ENCODE measurements at regions not wholly inside any gene's neighbourhood (a gene's known extent, or its start where the extent isn't known, plus 50 kb on each side); places are given as distances from the start of the nearest gene placed in this dataset.
A peak's percentile ranks its signal among the peaks of the same experiment; 100 is the strongest.

DNA sequence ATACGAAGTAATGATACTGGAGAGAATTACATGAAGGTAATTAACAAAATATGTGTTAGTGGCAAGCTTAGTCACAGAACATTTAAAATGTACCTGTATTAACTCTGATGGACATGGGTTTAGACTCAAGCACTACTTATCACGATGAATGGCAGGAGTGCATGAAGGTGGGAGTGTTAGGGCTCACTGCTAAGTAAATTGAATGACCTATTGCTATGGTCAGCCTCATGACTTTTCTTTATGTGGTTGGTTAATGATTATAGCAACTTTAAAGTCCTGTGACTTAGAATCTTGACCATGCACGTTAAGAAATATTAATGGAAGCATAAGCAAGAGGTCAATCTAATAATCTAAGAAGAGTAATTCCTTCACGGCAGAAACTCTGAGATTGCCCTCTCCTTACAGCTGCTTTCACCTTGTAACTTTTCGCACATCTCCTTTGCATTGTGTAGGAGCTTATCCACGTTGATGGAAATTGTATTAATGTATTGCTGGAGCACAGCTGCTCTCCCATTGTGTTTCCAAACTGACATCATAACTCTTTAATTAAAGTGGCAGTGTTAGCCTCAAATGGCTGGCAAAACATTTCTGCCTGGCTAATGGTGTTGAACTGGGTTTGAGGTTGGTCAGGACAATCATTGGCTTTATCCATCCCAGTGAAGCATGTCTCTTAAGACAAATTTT, 114.5 kb downstream of the RXFP2 start:
- peak; percentile 51 for DNase-seq

DNA sequence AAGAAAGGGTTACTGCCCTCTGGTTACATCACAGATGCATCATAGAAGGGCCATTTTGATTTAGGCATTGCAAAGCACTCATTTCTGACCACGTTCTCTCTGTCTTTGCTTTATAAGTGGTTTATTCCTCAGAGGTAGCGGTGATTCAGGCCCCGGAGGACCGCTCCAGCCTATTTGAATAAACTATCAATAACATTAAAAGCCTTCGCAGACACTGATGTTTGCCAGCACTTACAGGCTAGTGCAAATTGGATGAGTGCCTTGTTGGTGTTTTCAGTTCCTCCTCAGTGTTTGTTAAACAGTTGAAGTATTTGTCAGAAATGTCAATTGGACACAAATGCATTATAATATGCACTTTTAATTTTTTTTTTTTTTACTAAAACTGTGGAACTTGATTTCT, 120.2 kb downstream of the RXFP2 start:
- DNase-seq, result peak; percentile 66

DNA sequence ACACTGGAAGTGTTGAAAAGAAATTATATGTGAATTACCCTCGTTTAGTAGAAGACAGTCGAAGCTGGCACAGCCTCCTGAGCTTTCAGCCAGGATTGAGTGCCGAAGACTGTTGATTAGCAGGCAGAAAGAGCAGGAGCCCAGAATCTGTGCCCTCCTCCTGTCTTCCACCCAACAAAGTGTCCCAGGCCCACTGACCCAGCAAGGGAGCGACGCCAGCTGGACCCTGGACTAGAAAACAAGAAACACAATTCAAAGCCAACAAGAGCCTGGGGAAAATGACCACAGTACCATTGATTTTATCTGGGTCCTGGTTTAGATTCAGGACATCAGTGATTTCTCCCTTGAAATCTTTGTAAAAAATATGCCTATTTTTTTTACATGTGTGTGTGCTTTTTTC, 120.7 kb downstream of the RXFP2 start:
- no peak for DNase-seq

DNA sequence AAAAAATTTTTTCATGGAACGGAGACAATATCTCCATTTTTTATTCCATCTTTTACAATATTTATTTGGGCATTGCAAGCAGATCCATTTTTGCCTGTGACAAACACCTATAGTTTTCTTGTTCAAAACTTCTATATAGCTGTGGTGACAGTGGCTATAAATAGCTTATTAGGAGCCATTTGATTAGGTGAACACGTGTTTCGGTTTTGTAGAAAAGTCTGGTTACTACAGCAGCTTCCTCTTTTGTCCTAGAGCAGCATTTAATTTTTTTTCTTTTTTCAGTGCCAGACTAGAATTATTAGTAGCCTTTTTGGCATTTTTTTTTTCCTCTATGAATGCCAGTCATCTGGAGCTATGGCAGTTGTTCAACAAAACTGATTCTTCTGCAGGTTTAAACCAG, 123.5 kb downstream of the RXFP2 start:
- no peak for DNase-seq

DNA sequence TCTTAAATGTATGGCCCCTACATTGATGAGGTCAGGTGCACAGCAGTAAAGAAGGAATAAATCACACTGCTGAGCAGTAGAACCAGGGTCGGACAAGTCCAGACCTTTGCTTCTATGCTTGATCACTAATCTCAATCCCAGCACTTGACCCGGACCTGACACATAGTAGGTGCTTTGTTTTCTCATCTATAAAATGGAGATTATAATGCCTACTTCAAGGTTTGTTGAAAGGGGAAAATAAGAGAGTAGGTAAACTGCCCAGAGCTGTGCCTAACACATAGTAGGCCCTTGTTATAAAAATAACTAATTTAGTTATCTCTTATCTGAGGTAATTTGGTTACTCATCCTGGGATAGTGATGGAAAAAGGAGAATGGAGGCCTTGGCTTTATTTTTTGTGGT, 125.0 kb downstream of the RXFP2 start:
- DNase-seq, result no peak

DNA sequence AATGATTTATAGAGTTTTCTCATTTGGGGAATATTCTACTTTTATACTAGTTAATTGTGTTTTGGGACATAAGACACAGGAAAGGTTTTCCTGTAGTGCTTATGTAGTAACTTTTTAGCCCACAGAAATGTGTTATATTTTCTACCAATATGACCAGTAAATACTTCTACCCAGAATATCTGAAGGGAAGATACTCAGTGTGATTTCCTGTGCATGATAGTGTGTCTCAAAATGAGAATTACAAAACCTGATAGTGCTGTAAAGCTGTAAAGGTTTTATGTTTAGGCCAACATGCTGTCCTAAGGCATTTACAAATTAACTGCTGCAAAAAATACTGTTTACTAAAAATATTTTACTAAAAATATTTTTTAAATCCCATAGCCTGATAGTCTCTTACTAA, 126.8 kb downstream of the RXFP2 start:
- DNase-seq, result no peak

DNA sequence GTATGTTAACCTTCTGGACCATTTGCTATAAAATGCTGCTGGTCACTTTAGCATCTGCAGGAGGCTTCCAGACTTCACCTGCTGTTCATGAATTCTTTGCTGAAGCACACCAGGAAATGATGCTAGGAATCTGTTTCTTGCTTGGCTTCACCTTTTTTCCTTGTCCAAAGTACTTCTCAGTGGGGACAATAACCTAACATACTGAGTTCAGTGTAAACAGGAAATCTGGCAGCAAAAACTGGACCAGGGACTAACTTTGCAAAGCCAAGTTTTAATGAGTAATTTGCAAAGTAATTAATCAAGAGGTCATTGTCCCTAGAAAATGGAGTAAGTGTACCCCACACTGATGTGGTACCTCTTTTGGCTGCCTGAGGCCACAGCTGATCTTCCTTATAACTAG, 128.4 kb downstream of the RXFP2 start:
- DNase-seq, result no peak

DNA sequence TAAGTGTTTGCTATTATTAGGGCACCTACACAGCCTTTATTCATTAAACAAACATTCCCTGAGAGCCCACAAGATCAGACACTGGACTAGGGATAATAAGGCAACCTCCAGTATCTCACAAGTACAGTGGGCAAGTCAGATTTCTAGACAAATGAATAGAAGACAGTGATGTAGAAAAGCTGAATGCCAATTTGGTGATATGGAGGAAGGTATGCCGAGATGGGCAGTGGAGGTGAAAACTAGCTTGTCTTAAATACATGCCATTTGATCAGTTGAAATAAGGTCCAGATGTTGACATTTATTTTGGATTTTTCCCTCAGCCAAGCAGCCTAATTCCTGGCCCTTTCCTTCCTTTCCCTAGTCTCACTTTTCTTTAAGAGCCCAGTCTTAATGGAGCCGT, 130.3 kb downstream of the RXFP2 start:
- DNase-seq, result no peak

DNA sequence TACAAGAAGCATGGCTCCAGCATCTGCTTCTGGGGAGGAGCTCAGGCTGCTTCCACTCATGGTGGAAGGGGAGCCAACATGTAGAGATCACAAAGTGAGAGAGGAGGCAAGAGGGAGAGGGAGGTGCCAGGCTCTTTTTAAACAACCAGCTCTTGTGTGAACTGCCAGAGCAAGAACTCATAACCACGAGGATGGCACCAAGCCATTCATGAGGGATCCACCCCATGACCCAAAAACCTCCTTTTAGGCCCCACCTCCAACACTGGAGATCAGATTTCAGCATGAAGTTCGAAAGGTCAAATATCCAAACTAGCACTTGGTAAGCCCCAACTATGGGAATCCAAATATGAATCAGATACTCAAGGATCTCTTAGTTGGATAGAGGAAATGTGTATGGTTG, 131.2 kb downstream of the RXFP2 start:
- DNase-seq, result no peak

DNA sequence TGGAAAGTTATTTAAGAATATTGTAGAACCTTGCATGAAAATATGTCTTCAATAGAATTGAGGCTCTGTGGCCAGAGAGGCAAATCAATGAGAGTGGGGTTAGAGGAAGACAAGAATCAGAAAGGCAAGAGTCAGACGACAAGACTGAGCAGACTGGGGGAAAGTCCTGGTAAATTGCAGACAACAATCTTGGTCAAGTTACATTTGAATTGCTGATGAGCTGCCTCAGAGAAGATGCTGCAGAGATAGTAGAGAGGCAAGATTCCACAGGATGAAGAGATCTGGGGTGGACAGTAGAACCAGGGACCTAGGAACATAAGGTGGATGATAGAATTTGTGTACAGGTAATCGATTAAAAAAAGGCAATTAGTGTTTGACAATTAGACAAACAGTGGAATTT, 133.8 kb downstream of the RXFP2 start:
- DNase-seq, result no peak

DNA sequence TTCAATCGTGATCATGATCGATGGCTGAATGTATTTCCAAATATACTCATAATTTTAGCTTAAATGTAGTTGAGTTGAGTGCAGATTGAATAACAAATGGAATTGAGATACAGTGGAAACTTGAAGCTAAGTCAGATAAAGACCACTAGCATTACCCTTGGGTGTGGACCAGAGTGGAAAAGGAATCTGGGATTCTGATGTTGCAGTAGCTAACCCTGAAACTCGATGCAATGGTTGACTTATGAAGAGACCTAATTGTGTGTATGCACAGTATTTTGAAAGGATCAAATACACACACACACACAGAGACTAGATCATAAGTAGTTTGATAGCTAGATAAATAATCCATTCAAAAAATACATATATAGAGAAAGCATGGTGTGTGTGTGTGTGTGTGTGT, 135.8 kb downstream of the RXFP2 start:
- DNase-seq, result no peak

DNA sequence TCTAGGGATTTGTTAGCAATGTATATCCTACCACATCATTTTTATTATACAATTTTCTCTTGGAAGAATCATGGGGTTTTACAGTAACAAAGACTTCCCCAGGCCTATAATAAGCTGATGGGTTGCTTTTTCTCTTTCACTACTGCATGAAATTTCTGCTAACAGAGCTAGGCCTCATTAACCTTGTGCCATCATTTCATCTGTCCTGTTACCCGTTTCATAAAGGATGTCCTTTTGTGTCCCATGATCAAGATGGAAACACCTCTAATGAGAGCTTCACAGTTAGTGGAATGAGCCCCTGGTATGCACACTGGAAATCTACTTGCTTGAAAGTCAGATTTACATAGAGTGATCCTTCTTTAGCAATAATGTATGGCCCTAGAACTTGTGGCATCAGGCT, 138.7 kb downstream of the RXFP2 start:
- DNase-seq, result no peak

DNA sequence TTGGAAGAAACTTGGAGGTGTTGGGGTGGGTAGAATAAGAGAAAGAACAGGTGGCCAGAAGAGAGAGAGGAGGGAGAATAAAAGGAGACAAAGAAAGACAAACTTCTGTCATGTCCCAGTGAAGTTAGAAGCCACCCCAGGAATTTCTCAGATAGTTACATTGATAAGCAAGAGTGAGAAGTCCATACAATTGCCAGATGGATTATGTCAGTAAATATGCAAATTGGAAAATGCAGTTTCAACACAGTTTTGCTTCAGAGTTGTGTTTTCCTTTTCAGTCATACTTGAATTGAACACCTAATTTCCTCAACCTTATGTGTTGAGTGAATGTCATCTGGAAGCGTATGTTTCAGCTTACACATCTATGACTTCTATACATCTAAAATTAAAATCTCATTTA, 139.2 kb downstream of the RXFP2 start:
- no peak for DNase-seq

DNA sequence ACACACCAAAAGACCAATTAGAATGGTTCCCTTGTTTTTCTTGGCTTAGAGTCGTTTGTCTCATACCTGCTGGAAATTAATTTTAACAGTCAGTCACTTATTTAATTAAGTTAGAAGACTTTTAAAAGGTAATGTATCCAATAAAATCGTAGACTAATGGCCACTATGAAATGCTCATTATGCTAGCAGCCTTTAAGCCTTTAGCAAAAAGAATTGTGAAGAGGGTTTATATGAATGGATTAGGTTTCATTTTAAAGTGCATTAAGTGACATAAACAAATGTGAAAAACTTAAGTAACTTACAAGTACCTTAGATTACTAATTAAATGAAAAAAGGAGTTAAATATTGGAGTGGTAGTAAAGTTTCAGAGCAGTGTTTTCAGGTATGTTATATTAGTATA, 139.6 kb downstream of the RXFP2 start:
- DNase-seq, result no peak

DNA sequence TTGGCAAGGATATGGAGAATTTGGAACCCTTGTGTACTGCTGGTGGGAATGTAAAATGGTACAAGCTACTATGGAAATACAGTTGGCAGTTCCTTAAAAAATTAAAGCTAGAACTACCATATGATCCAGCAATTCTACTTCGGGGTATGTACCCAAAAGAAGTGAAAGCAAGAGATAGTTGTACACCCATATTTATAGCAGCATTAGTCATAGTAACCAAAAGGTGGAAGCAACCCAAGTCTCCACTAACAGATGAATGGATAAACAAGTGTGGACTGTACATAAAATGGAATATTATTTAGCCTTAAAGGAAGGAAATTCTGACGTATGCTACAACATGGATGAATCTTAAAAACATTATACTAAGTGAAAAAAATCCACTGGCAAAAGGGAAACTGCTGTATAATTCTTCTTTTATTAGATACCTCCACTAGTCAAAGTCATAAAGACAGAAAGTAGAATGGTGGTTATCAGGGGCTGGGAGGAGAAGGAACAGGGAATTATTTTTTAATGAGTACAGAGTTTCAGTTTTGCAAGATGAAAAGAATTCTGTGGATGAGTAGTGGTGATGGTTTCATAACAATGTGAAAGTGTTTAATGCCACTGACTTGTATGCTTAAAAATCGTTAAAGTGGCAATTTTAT, 141.6 kb downstream of the RXFP2 start:
- no peak for DNase-seq

DNA sequence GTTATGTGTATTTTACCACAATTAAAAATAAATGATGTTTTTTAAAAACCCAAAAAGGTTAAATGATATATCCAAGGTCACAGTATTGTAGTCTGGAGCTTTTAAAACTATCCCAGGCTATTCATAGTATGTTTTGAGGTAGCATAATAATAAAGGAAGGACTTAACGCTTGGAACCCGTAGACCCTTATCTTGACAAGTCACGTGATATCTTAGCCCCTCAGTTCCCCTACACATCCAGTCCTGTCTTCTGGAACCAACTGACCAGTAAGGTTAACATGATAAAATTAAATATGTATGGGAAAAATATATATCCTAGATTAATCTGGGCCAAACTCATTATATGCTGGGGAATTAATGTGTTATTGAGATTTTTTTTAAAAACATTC, 142.2 kb downstream of the RXFP2 start:
- DNase-seq, result no peak

DNA sequence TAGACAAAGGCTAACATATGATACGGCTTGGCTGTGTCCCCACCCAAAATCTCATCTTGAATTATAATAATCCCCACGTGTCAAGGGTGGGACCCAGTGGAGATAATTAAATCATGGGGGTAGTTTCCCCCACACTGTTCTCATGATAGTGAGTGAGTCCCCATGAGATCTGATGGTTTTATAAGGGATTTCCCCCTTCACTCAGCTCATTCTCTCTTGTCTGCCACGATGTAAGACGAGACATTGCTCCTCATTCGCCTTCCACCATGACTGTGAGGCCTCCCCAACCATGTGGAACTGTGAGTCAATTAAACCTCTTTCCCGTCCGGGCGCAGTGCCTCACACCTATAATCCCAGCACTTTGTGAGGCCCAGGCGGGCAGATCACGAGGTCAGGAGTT, 143.5 kb downstream of the RXFP2 start:
- DNase-seq, result no peak

DNA sequence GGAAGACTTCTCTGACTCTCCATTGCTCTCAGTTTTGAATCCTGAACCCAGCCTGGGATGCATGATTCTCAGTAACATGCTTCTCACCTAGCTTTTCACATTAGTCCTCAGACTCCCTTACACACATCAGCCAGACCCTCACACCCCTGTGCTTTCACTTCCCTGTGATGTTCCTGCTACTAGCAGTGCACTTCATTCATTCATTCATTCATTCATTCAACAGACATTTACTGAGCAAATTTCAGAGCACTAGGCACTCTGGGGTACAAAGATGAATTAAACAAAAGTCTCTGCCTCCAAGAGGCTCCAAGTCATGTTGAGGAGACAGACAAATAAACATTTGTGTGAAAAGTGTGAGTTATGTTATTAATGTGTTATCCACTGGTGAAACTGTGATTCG, 145.2 kb downstream of the RXFP2 start:
- no peak for DNase-seq

DNA sequence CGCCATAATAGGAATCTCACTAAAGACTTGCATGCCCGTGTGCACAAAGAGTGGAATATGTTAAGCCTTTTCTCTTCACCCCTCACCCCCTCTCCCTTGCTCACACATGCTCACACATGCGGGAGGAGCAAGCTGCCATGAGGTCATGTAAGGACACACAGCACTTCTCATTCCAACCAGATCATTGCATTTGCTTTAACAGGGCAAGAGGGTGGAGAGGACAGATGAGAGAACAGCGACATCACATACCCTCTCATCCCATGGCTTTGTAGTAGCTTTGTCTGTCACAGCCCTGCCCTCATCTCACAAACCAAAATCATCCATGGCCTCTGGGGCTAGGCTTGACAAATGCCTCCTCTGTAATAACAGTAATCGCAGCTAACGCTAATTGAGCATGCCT, 145.6 kb upstream of the FRY start:
- peak; percentile 35 for DNase-seq

DNA sequence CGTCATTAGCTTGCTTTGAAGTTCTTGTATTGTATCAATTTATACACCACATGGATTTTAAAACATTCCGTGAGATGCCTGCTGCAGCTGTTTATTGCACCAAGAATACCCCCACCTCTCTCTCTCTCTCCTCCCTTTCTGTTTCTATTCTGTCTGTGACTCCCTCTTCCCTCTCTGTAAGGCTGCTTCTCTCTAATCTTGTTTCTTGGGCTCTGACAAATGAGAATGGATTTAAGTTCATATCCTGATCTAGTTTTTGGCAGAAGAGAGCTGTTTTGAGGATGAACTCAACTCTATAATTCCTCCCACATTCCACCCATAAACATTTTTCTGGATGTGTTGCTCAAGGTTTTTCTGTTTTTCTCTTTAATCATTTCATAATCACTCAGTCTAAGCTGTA, 144.3 kb upstream of the FRY start:
- DNase-seq, result no peak

DNA sequence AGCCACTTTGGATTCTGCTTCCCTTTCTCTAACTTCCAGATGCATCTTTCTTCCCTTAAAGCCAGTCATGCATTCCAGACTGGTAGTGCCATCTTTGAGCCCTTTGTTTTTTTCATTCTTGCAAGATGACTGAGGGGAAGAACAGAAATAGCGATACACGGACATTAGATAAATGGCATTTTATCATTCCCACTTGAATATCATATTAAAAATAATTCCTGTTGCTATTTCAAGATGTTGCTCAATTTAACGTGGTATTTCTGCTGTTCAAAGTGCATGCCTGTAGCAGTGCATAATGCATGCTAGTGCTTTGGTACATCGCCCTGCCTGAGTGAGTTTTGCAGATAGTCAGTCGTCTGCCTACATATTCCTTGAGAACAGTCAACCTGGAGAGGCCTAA, 140.6 kb upstream of the FRY start:
- no peak for DNase-seq

DNA sequence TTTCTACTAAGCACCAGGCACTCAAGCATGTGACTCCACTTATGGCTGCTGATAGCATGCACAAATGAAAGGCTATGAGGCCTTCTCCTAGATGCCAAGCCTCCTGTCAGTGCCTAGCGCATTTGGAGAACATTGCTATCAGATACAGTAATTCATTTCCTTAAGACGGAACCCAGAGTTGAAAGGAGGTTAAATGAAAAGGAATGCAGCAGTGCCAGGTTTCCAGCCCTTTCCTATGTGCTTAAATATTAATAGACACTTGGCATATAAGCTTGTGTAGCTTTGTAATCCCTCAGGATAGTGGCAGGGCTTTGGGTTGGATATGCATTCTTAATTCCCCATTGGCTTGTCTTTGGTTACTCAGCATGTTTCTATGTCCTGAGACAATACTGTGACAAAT, 140.1 kb upstream of the FRY start:
- peak; percentile 50 for DNase-seq

DNA sequence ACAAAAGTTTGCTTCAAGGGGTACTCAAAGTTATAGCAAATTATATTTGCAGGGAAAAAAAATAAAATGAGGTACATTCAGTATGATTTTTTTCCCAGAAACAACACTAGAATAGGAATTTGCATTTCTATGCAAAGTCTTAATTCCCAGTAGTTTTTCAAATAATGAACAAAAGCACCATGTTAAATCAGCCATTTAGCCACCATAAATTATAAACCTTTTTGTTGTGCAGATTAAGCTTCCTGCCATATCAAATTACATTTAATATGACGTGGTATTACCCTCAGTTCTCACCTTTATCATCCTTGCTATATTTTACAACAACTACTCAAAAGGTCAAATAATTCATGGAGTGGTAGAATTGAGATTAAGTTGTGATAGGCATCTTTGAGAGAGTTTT, 136.6 kb upstream of the FRY start:
- DNase-seq, result no peak

DNA sequence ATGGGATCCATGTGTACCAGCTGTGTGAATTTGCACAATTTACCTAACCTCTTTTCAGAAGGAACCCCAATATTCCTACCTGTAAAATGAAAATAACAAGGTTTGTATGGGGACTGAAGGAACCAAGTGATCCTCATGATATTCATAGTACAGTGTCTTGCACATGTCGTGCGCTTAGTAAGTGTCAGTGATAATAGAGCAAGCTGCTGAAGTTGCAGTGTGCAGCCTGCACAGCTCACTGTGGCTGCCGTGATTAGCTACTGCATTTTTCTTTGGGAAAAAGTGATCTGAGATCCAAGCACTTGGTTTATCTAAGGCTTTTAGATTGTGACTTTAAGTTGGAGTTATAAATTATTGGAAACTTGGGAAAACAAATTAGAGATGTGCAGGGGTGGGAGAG, 135.9 kb upstream of the FRY start:
- DNase-seq, result no peak

DNA sequence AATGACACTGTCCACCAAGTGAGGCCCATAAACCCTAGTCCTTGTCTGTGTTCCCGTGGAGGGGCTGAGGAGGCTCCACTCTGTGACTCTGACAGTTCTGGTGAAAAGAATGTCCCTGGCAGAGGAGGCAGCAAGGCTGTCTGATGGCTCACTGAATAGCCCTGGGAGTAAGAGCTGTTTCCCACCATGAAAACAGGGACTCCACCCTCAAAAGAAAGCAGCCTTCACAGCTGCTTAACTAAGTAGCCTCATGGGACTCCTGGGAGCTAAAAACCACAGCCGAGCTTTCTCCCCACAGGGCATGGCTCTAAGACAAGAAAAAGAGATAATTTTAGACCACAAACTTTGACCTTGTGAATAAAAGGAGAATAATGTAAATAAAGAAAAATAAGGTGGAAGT, 135.1 kb upstream of the FRY start:
- DNase-seq, result peak; percentile 29
